Central memory CD4-positive, alpha-beta T cell (primary cell): ENCODE measurements at regions not wholly inside any gene's neighbourhood (a gene's known extent, or its start where the extent isn't known, plus 50 kb on each side); places are given as distances from the start of the nearest gene placed in this dataset.
"Not testable (repeated sequence)": the region's sequence is repeated elsewhere in the genome, so short reads cannot be mapped to it uniquely, and the experiment has no call there.

Experiments used
- DNase-seq: peaks from one replicate; pipeline ENCODE4 v3.0.0; 2022

- DNase-seq: no peak
Observed at GRCh38 chr7:106522696-106523095, 138.3 kb downstream of the CCDC71L start.

- no peak for DNase-seq
Observed at GRCh38 chr7:106521541-106521940, 139.4 kb downstream of the CCDC71L start.

- no peak for DNase-seq
Observed at GRCh38 chr7:106520962-106521514, 139.9 kb downstream of the CCDC71L start.

- DNase-seq: no peak
Observed at GRCh38 chr7:106518967-106519366, 142.0 kb downstream of the CCDC71L start.

- no peak for DNase-seq
Observed at GRCh38 chr7:106518239-106518638, 142.7 kb downstream of the CCDC71L start.

GRCh38 chr7:106517508-106517907 is 143.4 kb downstream of the CCDC71L start:
- DNase-seq: no peak

- DNase-seq: no peak
Observed at GRCh38 chr7:106515321-106515720, 145.6 kb downstream of the CCDC71L start.

- DNase-seq: no peak
Observed at GRCh38 chr7:106514881-106515280, 146.1 kb downstream of the CCDC71L start.

- DNase-seq: no peak
Observed at GRCh38 chr7:106512217-106512616, 148.7 kb downstream of the CCDC71L start.

- no peak for DNase-seq
Observed at GRCh38 chr7:106504645-106505044, 156.3 kb downstream of the CCDC71L start.

GRCh38 chr7:106504207-106504606 is 156.8 kb downstream of the CCDC71L start:
- no peak for DNase-seq

GRCh38 chr7:106503626-106504025 is 157.3 kb downstream of the CCDC71L start:
- DNase-seq: no peak

- no peak for DNase-seq
Observed at GRCh38 chr7:106501605-106502580, 159.1 kb downstream of the CCDC71L start.

GRCh38 chr7:106499897-106500296 is 161.1 kb downstream of the CCDC71L start:
- no peak for DNase-seq

GRCh38 chr7:106498005-106498404 is 163.0 kb downstream of the CCDC71L start:
- DNase-seq: not testable (repeated sequence)

GRCh38 chr7:106493041-106493731 is 167.8 kb downstream of the CCDC71L start:
- DNase-seq: no peak

GRCh38 chr7:106488465-106488864 is 172.5 kb downstream of the CCDC71L start:
- no peak for DNase-seq

- DNase-seq: no peak
Observed at GRCh38 chr7:106487892-106488291, 173.1 kb downstream of the CCDC71L start.

GRCh38 chr7:106486331-106486730 is 174.6 kb downstream of the CCDC71L start:
- no peak for DNase-seq

- DNase-seq: no peak
Observed at GRCh38 chr7:106485919-106486318, 175.0 kb downstream of the CCDC71L start.

GRCh38 chr7:106485031-106485551 is 175.9 kb downstream of the CCDC71L start:
- no peak for DNase-seq

- no peak for DNase-seq
Observed at GRCh38 chr7:106484562-106484961, 176.4 kb downstream of the CCDC71L start.

GRCh38 chr7:106482091-106482490 is 178.9 kb downstream of the CCDC71L start:
- DNase-seq: no peak
